ENCODE measurements at regions not wholly inside any gene's neighbourhood (a gene's known extent, or its start where the extent isn't known, plus 50 kb on each side); places are given as distances from the start of the nearest gene placed in this dataset.

- CTCF ChIA-PET: no interaction called here
- DNase-seq (ENCODE audit: low read depth, low spot score): no peak
- POLR2A ChIA-PET: no interaction called here
- H3K4me3 ChIP-seq (ENCODE audit: low read depth, low read length): no peak overlapping the region
- no peak for TF ChIP-seq CTCF (IDR thresholded peaks at IDR 0.05; ENCODE audit: insufficient read depth, low read length, missing control alignments)
These were observed 1247.9 kb downstream of the NXPH1 start for GRCh38 chr7:9681284-9681683.

- DNase-seq (ENCODE audit: low read depth, low spot score): no peak
- ChIA-PET POLR2A (no interaction called here), CTCF (no interaction called here)
- no peak overlapping the region for H3K4me3 ChIP-seq (ENCODE audit: low read depth, low read length)
- no peak for TF ChIP-seq CTCF (IDR thresholded peaks at IDR 0.05; ENCODE audit: insufficient read depth, low read length, missing control alignments)
These were observed 1257.9 kb downstream of the NXPH1 start for GRCh38 chr7:9691286-9691685.

- TF ChIP-seq CTCF (IDR thresholded peaks at IDR 0.05; ENCODE audit: insufficient read depth, low read length, missing control alignments): no peak
- DNase-seq (ENCODE audit: low read depth, low spot score): no peak
- H3K4me3 ChIP-seq (ENCODE audit: low read depth, low read length): no peak overlapping the region
- CTCF ChIA-PET: no interaction called here
- POLR2A ChIA-PET: no interaction called here
These were observed 1265.0 kb downstream of the NXPH1 start for GRCh38 chr7:9698375-9698774.

GRCh38 chr7:9709216-9709615 lies 1264.5 kb upstream of the PHF14 start:
- ChIA-PET CTCF (no interaction called here), POLR2A (no interaction called here)
- TF ChIP-seq CTCF (IDR thresholded peaks at IDR 0.05; ENCODE audit: insufficient read depth, low read length, missing control alignments): no peak
- DNase-seq (ENCODE audit: low read depth, low spot score): no peak
- H3K4me3 ChIP-seq (ENCODE audit: low read depth, low read length): no peak overlapping the region

GRCh38 chr7:9711259-9711918 lies 1262.3 kb upstream of the PHF14 start:
- ChIA-PET CTCF (no interaction called here), POLR2A (no interaction called here)
- TF ChIP-seq CTCF (IDR thresholded peaks at IDR 0.05; ENCODE audit: insufficient read depth, low read length, missing control alignments): no peak
- H3K4me3 ChIP-seq (ENCODE audit: low read depth, low read length): no peak overlapping the region
- no peak for DNase-seq (ENCODE audit: low read depth, low spot score)

GRCh38 chr7:9718071-9718661 lies 1255.5 kb upstream of the PHF14 start:
- H3K4me3 ChIP-seq (ENCODE audit: low read depth, low read length): no peak overlapping the region
- POLR2A ChIA-PET: no interaction called here
- CTCF ChIA-PET: no interaction called here
- no peak for TF ChIP-seq CTCF (IDR thresholded peaks at IDR 0.05; ENCODE audit: insufficient read depth, low read length, missing control alignments)
- DNase-seq (ENCODE audit: low read depth, low spot score): no peak

Measured in AG04449 (cell line).